ENCODE measurements at regions not wholly inside any gene's neighbourhood (a gene's known extent, or its start where the extent isn't known, plus 50 kb on each side); places are given as distances from the start of the nearest gene placed in this dataset.

DNA sequence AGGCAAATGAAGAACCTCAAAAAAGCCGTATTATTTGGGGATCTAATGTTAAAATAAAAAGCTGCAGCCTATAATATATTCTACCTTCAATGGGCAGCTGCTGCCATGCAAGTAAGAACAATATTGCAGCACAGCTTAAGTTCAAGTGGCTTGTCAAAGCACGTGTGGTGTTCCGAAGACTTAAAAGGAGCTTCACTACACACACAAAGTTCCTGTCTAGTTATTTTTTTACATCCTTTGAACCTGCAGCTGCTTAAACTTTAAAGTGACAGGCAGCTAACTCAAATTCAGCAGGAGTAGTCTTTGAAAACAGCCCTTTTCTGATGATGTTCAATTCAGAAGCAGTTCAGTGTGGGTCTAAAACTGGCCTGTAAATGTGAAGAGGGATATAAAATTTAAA is 85.8 kb upstream of the XIRP2 start:
- TF ChIP-seq, protein P1, sequence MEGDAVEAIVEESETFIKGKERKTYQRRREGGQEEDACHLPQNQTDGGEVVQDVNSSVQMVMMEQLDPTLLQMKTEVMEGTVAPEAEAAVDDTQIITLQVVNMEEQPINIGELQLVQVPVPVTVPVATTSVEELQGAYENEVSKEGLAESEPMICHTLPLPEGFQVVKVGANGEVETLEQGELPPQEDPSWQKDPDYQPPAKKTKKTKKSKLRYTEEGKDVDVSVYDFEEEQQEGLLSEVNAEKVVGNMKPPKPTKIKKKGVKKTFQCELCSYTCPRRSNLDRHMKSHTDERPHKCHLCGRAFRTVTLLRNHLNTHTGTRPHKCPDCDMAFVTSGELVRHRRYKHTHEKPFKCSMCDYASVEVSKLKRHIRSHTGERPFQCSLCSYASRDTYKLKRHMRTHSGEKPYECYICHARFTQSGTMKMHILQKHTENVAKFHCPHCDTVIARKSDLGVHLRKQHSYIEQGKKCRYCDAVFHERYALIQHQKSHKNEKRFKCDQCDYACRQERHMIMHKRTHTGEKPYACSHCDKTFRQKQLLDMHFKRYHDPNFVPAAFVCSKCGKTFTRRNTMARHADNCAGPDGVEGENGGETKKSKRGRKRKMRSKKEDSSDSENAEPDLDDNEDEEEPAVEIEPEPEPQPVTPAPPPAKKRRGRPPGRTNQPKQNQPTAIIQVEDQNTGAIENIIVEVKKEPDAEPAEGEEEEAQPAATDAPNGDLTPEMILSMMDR (IDR thresholded peaks at IDR 0.05; ENCODE audit: extremely low read depth in 1 of 2, insufficient read depth in 1 of 2, low read depth in 1 of 2, low read length in 2 of 2) = no peak
- TF ChIP-seq POLR2A (IDR thresholded peaks at IDR 0.05; ENCODE audit: low read depth, low read length) (no peak), MYC (IDR thresholded peaks at IDR 0.05; ENCODE audit: low read depth, low read length) (no peak), FOS (IDR thresholded peaks at IDR 0.05; ENCODE audit: borderline replicate concordance, insufficient read depth, low read length) (no peak), POLR2AphosphoS5 (IDR thresholded peaks at IDR 0.05; ENCODE audit: insufficient read depth, low read depth, low read length) (no peak), EZH2 (IDR thresholded peaks at IDR 0.05; ENCODE audit: borderline replicate concordance, low read depth, low read length, severe bottlenecking) (no peak), JUN (IDR thresholded peaks at IDR 0.05; ENCODE audit: borderline replicate concordance, insufficient read depth, insufficient read length, low read depth) (no peak)
- TF ChIP-seq, protein P2, sequence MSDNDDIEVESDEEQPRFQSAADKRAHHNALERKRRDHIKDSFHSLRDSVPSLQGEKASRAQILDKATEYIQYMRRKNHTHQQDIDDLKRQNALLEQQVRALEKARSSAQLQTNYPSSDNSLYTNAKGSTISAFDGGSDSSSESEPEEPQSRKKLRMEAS (IDR thresholded peaks at IDR 0.05; ENCODE audit: insufficient read depth, insufficient read length) = no peak
